Loucy (cell line): ENCODE measurements at regions not wholly inside any gene's neighbourhood (a gene's known extent, or its start where the extent isn't known, plus 50 kb on each side); places are given as distances from the start of the nearest gene placed in this dataset.

ENCODE experiments used
- CTCF ChIP-seq: fragments of 200-600 bp; sonication (generic); conservative IDR thresholded peaks from 2 replicates; pipeline ENCODE4 v1.5.1; 2014; ENCODE audit warnings: mild to moderate bottlenecking, antibody characterized with exemption, low read length
- EZH2phosphoT487 ChIP-seq: fragments of 200-600 bp; IDR thresholded peaks from 2 replicates; pipeline ENCODE4 v1.6.1; 2018; ENCODE audit warnings: antibody characterized with exemption, mild to moderate bottlenecking, moderate library complexity, borderline replicate concordance

DNA sequence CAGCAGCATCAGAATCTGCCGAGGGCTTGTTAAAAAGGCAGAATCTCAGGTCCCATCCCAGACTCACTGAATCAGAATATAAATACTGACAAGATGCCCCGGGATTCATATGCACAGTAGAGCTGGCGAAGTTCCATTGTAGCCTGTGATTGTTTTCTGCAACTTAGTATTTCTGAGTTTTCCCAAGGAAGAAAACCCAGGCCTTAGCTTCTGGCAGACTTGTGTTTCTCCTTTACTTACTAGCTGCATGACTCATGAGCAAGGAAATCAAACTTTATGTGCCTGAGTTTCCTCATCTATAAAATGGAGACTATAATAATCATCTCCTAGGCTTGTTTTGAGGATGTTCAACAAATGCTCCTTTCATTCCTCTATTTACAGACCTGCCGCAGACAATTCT is 278.5 kb upstream of the PLEKHG7 start:
- no peak for TF ChIP-seq CTCF
- no peak for TF ChIP-seq EZH2phosphoT487
